ENCODE measurements at regions not wholly inside any gene's neighbourhood (a gene's known extent, or its start where the extent isn't known, plus 50 kb on each side); places are given as distances from the start of the nearest gene placed in this dataset.

- TF ChIP-seq CTCF (conservative IDR thresholded peaks at IDR 0.05 in 1 of 2, IDR thresholded peaks at IDR 0.05 in 1 of 2; ENCODE audit: low read depth in 1 of 2, low read length in 2 of 2) (no peak), EZH2 (IDR thresholded peaks at IDR 0.05; ENCODE audit: low read length, missing control alignments) (no peak)
Measured at GRCh38 chr10:36023939-36024338, 381.8 kb upstream of the FZD8 start.

All from fibroblast of lung (primary cell).